GM18861 (cell line): ENCODE measurements at regions not wholly inside any gene's neighbourhood (a gene's known extent, or its start where the extent isn't known, plus 50 kb on each side); places are given as distances from the start of the nearest gene placed in this dataset.
"Not testable (repeated sequence)": the region's sequence is repeated elsewhere in the genome, so short reads cannot be mapped to it uniquely, and the experiment has no call there.

Experiments
- ATAC-seq: cut with Tn5 transposase; IDR thresholded peaks from one replicate; pipeline ENCODE4 v1.9.1; 2021; ENCODE audit not compliant: unreplicated experiment

GRCh38 chr10:78599122-78599853, 469.5 kb upstream of the ZMIZ1 start:
- no peak for ATAC-seq

GRCh38 chr10:78600121-78600665, 468.6 kb upstream of the ZMIZ1 start:
- no peak for ATAC-seq

- ATAC-seq = no peak
These were observed 468.0 kb upstream of the ZMIZ1 start for GRCh38 chr10:78600740-78601139.

GRCh38 chr10:78602201-78602932, 466.4 kb upstream of the ZMIZ1 start:
- ATAC-seq = no peak

GRCh38 chr10:78604286-78604685, 464.5 kb upstream of the ZMIZ1 start:
- no peak for ATAC-seq

GRCh38 chr10:78604721-78605120, 464.0 kb upstream of the ZMIZ1 start:
- ATAC-seq = no peak

- ATAC-seq = no peak
These were observed 462.9 kb upstream of the ZMIZ1 start for GRCh38 chr10:78605800-78606350.

- ATAC-seq = not testable (repeated sequence)
These were observed 462.0 kb upstream of the ZMIZ1 start for GRCh38 chr10:78606766-78607165.

GRCh38 chr10:78609976-78610375, 458.8 kb upstream of the ZMIZ1 start:
- ATAC-seq = no peak

GRCh38 chr10:78613132-78613531, 455.6 kb upstream of the ZMIZ1 start:
- no peak for ATAC-seq

- no peak for ATAC-seq
These were observed 454.5 kb upstream of the ZMIZ1 start for GRCh38 chr10:78614267-78614666.

GRCh38 chr10:78614744-78615143, 454.0 kb upstream of the ZMIZ1 start:
- ATAC-seq = no peak

GRCh38 chr10:78616125-78616695, 452.6 kb upstream of the ZMIZ1 start:
- no peak for ATAC-seq

- no peak for ATAC-seq
These were observed 451.7 kb upstream of the ZMIZ1 start for GRCh38 chr10:78617115-78617514.

GRCh38 chr10:78617631-78618030, 451.1 kb upstream of the ZMIZ1 start:
- ATAC-seq = no peak

GRCh38 chr10:78618050-78618449, 450.7 kb upstream of the ZMIZ1 start:
- no peak for ATAC-seq

GRCh38 chr10:78619115-78619851, 449.5 kb upstream of the ZMIZ1 start:
- ATAC-seq = no peak

GRCh38 chr10:78619896-78620295, 448.9 kb upstream of the ZMIZ1 start:
- ATAC-seq = no peak

GRCh38 chr10:78620985-78621799, 447.6 kb upstream of the ZMIZ1 start:
- no peak for ATAC-seq

- ATAC-seq = no peak
These were observed 445.1 kb upstream of the ZMIZ1 start for GRCh38 chr10:78623578-78624215.
